ENCODE measurements at regions not wholly inside any gene's neighbourhood (a gene's known extent, or its start where the extent isn't known, plus 50 kb on each side); places are given as distances from the start of the nearest gene placed in this dataset.

- TF ChIP-seq POLR2AphosphoS5 (IDR thresholded peaks at IDR 0.05; ENCODE audit: low read depth, low read length), result no peak
- TF ChIP-seq CTCF (IDR thresholded peaks at IDR 0.05), result no peak
- TF ChIP-seq REST (IDR thresholded peaks at IDR 0.05; ENCODE audit: insufficient read depth in 1 of 2, low read depth in 2 of 2, low read length in 1 of 2), result no peak
Observed at GRCh38 chr3:148079370-148079769, 618.3 kb upstream of the AGTR1 start.

Measured in Panc1 (cell line).